ENCODE measurements at regions not wholly inside any gene's neighbourhood (a gene's known extent, or its start where the extent isn't known, plus 50 kb on each side); places are given as distances from the start of the nearest gene placed in this dataset.
"Not testable (repeated sequence)": the region's sequence is repeated elsewhere in the genome, so short reads cannot be mapped to it uniquely, and the experiment has no call there.

- DNase-seq (ENCODE audit: low read depth) = no peak
These were observed 188.3 kb downstream of the MIB1 start for GRCh38 chr18:21928925-21929324.

- no peak for DNase-seq (ENCODE audit: low read depth)
These were observed 189.6 kb downstream of the MIB1 start for GRCh38 chr18:21930177-21930576.

- DNase-seq (ENCODE audit: low read depth) = no peak
These were observed 193.6 kb downstream of the MIB1 start for GRCh38 chr18:21933931-21934765.

- no peak for DNase-seq (ENCODE audit: low read depth)
These were observed 194.1 kb downstream of the MIB1 start for GRCh38 chr18:21934766-21935015.

GRCh38 chr18:21943456-21943855 is 202.9 kb downstream of the MIB1 start:
- DNase-seq (ENCODE audit: low read depth) = no peak

- DNase-seq (ENCODE audit: low read depth) = no peak
These were observed 208.9 kb downstream of the MIB1 start for GRCh38 chr18:21949326-21950015.

- peak; percentile 65 for DNase-seq (ENCODE audit: low read depth)
These were observed 213.4 kb upstream of the GATA6 start for GRCh38 chr18:21955757-21956652.

- DNase-seq (ENCODE audit: low read depth) = no peak
These were observed 211.1 kb upstream of the GATA6 start for GRCh38 chr18:21958263-21958662.

- no peak for DNase-seq (ENCODE audit: low read depth)
These were observed 210.5 kb upstream of the GATA6 start for GRCh38 chr18:21958707-21959450.

- DNase-seq (ENCODE audit: low read depth) = no peak
These were observed 209.2 kb upstream of the GATA6 start for GRCh38 chr18:21960189-21960588.

- DNase-seq (ENCODE audit: low read depth) = no peak
These were observed 206.1 kb upstream of the GATA6 start for GRCh38 chr18:21963336-21963735.

- DNase-seq (ENCODE audit: low read depth) = no peak
These were observed 201.1 kb upstream of the GATA6 start for GRCh38 chr18:21968338-21968737.

- DNase-seq (ENCODE audit: low read depth) = no peak
These were observed 197.1 kb upstream of the GATA6 start for GRCh38 chr18:21972281-21972680.

GRCh38 chr18:21975954-21976353 is 193.4 kb upstream of the GATA6 start:
- DNase-seq (ENCODE audit: low read depth) = not testable (repeated sequence)

- DNase-seq (ENCODE audit: low read depth) = no peak
These were observed 190.7 kb upstream of the GATA6 start for GRCh38 chr18:21978546-21979170.

GRCh38 chr18:21979171-21979560 is 190.2 kb upstream of the GATA6 start:
- DNase-seq (ENCODE audit: low read depth) = no peak

GRCh38 chr18:21979759-21980158 is 189.6 kb upstream of the GATA6 start:
- DNase-seq (ENCODE audit: low read depth) = no peak

- DNase-seq (ENCODE audit: low read depth) = no peak
These were observed 188.6 kb upstream of the GATA6 start for GRCh38 chr18:21980744-21981143.

GRCh38 chr18:21981489-21981888 is 187.9 kb upstream of the GATA6 start:
- not testable (repeated sequence) for DNase-seq (ENCODE audit: low read depth)

GRCh38 chr18:21991081-21991534 is 178.3 kb upstream of the GATA6 start:
- DNase-seq (ENCODE audit: low read depth) = no peak

- no peak for DNase-seq (ENCODE audit: low read depth)
These were observed 177.5 kb upstream of the GATA6 start for GRCh38 chr18:21991886-21992285.

Data from activated T-helper 9 cell treated with anti-CD3 and anti-CD28 coated beads, Interleukin-2, amount 50 U/mL, for 16 hours (primary cell).